ENCODE measurements at regions not wholly inside any gene's neighbourhood (a gene's known extent, or its start where the extent isn't known, plus 50 kb on each side); places are given as distances from the start of the nearest gene placed in this dataset.

GRCh38 chr1:30068787-30069472 is 654.5 kb downstream of the MATN1 start:
- TF ChIP-seq CTCF (IDR thresholded peaks at IDR 0.05; ENCODE audit: low read depth, low read length, missing control alignments) = no peak
- Histone ChIP-seq H3K27me3 (replicated peaks) (no peaks in the 10 kb centered on the region), H3K27ac (no peak overlapping the region), H3K4me3 (ENCODE audit: low read depth, low read length) (no peak overlapping the region), H3K36me3 (replicated peaks) (no peaks in the 10 kb centered on the region)
- in situ Hi-C loops (cut with HindIII; ENCODE audit: low pct_ligation_motif_present, low sequenced_read_pairs) = no loop called here
- no peak for DNase-seq

GRCh38 chr1:30064547-30064946 is 658.8 kb downstream of the MATN1 start:
- in situ Hi-C loops (cut with HindIII; ENCODE audit: low pct_ligation_motif_present, low sequenced_read_pairs) = no loop called here
- DNase-seq = no peak
- H3K27ac ChIP-seq = no peak overlapping the region
- no peak overlapping the region for H3K4me3 ChIP-seq (ENCODE audit: low read depth, low read length)
- no peaks in the 10 kb centered on the region for H3K27me3 ChIP-seq (replicated peaks)
- no peaks in the 10 kb centered on the region for H3K36me3 ChIP-seq (replicated peaks)
- TF ChIP-seq CTCF (IDR thresholded peaks at IDR 0.05; ENCODE audit: low read depth, low read length, missing control alignments) = no peak

DNA sequence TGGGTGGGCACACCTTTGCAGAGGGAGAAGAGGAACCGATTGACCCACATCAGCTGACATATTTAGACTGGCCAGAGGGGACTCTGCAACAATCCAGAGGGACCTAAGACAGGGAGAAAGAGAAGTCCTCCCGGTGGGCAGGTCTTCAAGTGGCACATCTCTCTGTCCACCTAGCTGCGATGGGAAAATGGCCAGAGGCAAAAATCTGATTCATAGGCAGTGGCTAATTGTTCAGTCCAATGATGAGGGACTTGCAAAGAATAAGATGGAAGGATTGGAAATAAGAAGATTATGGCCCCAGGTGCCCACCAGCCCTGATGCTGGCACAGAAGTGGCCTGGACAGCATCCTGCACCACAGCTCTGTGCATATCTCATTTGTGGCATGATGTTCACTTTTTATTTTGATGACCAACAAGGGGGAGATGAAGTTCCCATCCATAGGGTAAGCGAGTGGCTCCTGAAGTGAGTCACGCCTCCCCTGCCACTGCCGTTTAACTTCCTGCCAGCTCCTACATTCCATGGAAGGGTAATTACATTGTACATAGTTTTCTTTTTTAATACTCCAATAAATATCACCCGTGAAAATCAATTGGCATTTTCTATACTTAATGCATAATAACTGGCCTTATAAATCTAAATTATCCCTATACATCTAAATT is 659.6 kb downstream of the MATN1 start:
- in situ Hi-C loops (cut with HindIII; ENCODE audit: low pct_ligation_motif_present, low sequenced_read_pairs) = no loop called here
- H3K36me3 ChIP-seq (replicated peaks) = no peaks in the 10 kb centered on the region
- H3K27me3 ChIP-seq (replicated peaks) = no peaks in the 10 kb centered on the region
- no peak overlapping the region for H3K4me3 ChIP-seq (ENCODE audit: low read depth, low read length)
- no peak for DNase-seq
- no peak for TF ChIP-seq CTCF (IDR thresholded peaks at IDR 0.05; ENCODE audit: low read depth, low read length, missing control alignments)
- H3K27ac ChIP-seq = no peak overlapping the region

- no peak for DNase-seq
- Histone ChIP-seq H3K36me3 (replicated peaks) (no peaks in the 10 kb centered on the region), H3K27me3 (replicated peaks) (no peaks in the 10 kb centered on the region), H3K4me3 (ENCODE audit: low read depth, low read length) (no peak overlapping the region), H3K27ac (no peak overlapping the region)
- no peak for TF ChIP-seq CTCF (IDR thresholded peaks at IDR 0.05; ENCODE audit: low read depth, low read length, missing control alignments)
- in situ Hi-C loops (cut with HindIII; ENCODE audit: low pct_ligation_motif_present, low sequenced_read_pairs) = no loop called here
Observed at GRCh38 chr1:30061292-30062220, 661.8 kb downstream of the MATN1 start.

DNA sequence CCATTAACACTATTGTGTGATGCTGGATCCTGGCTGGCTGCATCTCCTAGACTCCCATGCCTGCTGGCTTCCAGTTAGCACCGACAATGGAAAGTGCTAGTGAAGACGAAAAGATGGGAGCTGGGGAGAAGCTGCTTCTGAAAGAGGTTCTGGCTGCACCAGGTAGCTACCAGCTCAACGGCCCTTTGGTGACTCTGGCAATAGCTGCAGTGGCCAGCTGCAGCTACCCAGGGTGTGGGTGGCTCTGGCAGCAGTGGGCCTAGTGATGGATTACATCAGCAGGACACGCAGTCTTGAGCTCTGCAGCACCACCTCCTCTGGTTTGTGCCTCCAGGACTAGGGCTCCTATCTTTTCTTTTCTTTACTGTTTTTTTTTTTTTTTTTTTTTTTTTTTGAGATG is 662.6 kb downstream of the MATN1 start:
- H3K27me3 ChIP-seq (replicated peaks) = no peaks in the 10 kb centered on the region
- H3K36me3 ChIP-seq (replicated peaks) = no peaks in the 10 kb centered on the region
- H3K4me3 ChIP-seq (ENCODE audit: low read depth, low read length) = no peak overlapping the region
- DNase-seq = no peak
- no peak overlapping the region for H3K27ac ChIP-seq
- no peak for TF ChIP-seq CTCF (IDR thresholded peaks at IDR 0.05; ENCODE audit: low read depth, low read length, missing control alignments)
- in situ Hi-C loops (cut with HindIII; ENCODE audit: low pct_ligation_motif_present, low sequenced_read_pairs) = no loop called here
